HG03064 (cell line): ENCODE measurements at regions not wholly inside any gene's neighbourhood (a gene's known extent, or its start where the extent isn't known, plus 50 kb on each side); places are given as distances from the start of the nearest gene placed in this dataset.
"Not testable (repeated sequence)": the region's sequence is repeated elsewhere in the genome, so short reads cannot be mapped to it uniquely, and the experiment has no call there.

Experiments
- ATAC-seq: cut with Tn5 transposase; IDR thresholded peaks from one replicate; pipeline ENCODE4 v1.9.1; 2021; ENCODE audit warnings: low read depth; ENCODE audit not compliant: unreplicated experiment

GRCh38 chr11:82085493-82085892, 648.2 kb downstream of the FAM181B start:
- ATAC-seq, result no peak

DNA sequence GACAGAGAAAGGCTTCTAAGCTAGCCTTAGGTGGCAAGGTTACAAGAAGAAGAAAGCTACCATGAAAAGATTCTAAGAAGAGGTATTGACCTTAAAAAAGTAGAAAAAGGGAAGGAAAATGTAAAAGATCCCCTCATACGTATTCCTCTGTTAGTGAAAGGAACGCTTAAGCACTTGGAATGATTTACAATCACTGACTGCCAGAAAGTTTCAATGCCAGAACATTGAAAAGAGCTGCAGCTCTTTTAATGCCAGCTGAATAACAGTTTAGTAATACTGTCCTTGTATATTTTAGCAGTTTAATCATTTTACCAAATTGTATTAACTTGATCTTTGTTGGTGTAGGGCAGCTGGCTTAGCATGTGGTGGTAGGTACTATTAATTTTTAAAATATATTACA, 650.7 kb downstream of the FAM181B start:
- ATAC-seq, result no peak

DNA sequence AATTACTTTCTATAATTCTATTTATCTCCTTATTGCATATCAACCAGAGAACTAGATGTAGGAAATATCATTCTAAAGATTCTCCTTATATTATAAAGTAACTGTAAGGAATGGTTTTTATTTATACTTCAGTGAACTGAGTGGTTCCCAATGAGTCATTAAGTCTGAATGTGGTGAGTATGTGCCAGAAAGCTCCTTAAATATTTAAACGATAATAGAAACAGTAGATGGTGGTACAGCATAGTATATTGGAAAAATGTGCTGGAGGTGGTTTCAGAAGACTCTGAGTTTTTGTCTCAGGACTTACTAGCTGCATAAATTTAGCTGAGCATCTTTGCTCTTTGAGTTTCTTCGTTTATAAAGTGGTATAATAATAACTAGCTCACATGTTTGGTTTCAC, 653.5 kb downstream of the FAM181B start:
- no peak for ATAC-seq

DNA sequence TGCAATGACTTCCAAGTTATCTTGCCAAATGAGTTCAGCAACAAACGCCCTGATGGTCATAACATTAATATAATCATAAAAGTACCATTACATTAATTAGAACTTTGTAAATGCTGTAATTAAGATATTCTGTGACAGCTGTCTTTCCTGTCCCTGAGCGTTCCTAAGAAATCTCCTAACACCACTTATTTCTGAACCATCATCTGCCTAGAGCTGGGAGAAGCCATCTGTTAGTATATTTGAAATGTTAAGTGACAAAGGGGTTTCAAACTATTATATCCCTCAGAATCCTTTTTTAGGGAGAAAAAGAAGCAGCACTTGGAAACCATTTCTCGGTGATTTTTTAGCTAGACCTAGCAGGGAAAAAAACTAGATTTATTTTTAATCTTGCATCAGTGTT, 657.5 kb downstream of the FAM181B start:
- no peak for ATAC-seq

GRCh38 chr11:82059505-82059904, 674.2 kb downstream of the FAM181B start:
- no peak for ATAC-seq

GRCh38 chr11:82056450-82056849, 677.2 kb downstream of the FAM181B start:
- ATAC-seq, result no peak

- no peak for ATAC-seq
Observed at GRCh38 chr11:82049199-82049598, 684.5 kb downstream of the FAM181B start.

- ATAC-seq, result no peak
Observed at GRCh38 chr11:82047200-82047599, 686.5 kb downstream of the FAM181B start.

- no peak for ATAC-seq
Observed at GRCh38 chr11:82046778-82047177, 686.9 kb downstream of the FAM181B start.

GRCh38 chr11:82045748-82046457, 687.8 kb downstream of the FAM181B start:
- no peak for ATAC-seq

GRCh38 chr11:82043316-82043715, 690.3 kb downstream of the FAM181B start:
- ATAC-seq, result no peak

GRCh38 chr11:82041764-82042163, 691.9 kb downstream of the FAM181B start:
- no peak for ATAC-seq

DNA sequence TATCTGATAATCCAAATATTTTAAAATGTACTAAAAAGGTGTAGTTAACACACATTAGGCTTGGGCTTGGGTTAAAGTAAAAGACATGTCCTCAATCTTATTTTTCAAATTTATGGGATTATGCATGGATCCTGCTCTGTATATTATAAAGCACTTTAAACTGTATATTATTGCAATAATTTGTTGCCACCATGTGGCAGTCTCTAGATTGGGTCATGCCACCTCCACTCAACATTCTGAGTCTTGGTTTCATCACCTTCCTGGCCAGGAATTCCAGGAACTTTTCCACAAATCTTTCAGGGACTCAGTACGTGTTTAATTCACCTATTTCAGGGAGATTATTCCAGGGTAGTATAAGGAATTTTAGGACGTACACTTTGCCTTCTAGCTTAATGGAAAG, 695.5 kb downstream of the FAM181B start:
- no peak for ATAC-seq

DNA sequence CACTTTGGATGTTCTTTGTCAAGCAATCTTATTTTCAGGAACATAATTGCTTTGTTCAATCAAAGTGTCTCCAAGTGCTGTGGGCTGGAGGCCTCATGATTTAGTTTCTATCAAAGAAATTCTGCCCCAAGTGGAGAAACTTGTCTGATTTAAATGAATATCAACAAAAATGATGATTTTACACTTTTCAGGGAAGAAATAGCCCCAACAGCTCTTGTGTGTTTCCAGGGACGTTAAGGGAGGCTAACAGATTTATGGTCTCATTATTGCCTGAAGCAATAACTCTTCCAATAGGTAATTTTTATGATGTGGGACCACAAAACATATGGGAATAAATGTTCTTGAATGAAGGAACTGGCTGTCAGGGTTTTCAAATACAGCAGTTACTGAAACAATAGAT, 699.1 kb downstream of the FAM181B start:
- ATAC-seq, result no peak

GRCh38 chr11:82027335-82027734, 706.3 kb downstream of the FAM181B start:
- ATAC-seq, result not testable (repeated sequence)

- no peak for ATAC-seq
Observed at GRCh38 chr11:82024760-82025159, 708.9 kb downstream of the FAM181B start.

DNA sequence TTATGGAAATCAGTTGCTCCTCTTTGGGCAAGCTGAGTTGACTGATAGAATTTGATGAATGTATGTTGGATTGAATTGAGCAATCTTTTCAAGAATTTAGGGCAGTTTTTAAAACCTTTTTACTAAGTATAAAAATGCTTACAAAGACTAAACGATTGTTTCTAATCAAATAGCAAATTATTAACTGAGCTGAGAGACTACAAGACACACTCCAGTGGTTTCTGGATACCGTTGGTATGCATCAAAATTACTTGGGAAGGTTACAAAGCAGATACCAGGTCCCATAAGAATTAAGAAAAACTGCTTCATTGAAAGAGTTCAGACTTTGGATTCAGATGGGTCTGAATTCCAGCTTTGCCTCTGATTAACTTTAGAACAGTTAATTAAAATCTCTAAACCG, 721.4 kb downstream of the FAM181B start:
- no peak for ATAC-seq

GRCh38 chr11:82009133-82009532, 724.5 kb downstream of the FAM181B start:
- ATAC-seq, result no peak

DNA sequence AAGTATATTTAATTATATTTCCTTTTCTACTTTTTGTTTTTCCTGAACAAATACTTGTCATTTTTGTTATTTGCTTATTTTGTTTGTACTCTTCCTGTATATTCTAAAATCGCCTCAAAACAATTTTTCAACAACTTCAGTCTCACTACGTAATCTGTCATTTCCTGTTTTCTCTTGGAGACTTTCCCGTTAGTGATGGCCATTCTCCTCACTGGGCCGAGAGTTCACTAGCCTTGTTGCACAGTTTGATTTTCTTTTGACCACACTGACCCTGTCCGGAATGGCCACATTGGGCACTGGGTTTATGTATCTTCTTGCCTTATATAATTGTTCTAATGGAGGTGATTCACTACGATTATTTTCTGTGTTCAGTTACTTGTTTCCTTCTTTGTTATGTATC, 726.1 kb downstream of the FAM181B start:
- ATAC-seq, result no peak

DNA sequence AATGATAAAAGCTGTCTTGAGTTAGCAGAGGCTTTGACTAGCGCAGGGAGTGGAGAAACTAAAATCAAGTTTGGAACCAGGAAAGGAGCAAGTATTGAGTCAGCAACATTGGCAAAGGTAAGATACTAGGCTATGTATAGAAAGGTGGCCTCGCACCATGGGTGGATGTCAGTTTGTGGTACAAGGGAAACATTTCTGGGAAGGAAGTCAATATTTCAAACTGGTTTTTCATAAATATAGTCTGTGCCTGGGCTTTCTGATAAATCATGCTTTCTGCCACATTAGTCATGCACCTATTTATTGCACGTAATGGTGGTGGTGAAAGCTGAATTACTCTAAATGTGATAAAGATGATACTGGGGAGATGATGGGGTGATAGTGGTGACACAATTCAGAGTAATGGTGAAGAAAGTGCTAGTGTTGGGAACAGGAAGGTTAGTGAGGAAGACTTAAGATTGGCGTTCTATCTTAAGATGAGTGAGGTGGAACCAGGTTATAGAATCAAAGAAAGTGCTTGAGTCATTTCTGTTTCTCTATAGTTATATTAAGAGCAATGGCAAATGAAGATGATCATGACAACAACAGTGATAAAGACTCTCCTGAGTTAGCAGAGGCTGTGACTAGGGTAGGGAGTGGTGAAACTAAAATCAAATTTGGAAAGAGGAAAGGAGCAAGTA, 729.0 kb downstream of the FAM181B start:
- ATAC-seq, result no peak

GRCh38 chr11:82003671-82004515, 729.8 kb downstream of the FAM181B start:
- ATAC-seq, result no peak
